GM12865 (cell line): ENCODE measurements at regions not wholly inside any gene's neighbourhood (a gene's known extent, or its start where the extent isn't known, plus 50 kb on each side); places are given as distances from the start of the nearest gene placed in this dataset.

Experiments used
- DNase-seq: peaks from one replicate; pipeline ENCODE4 v3.0.0; 2010; ENCODE audit warnings: low read depth
- H3K4me3 ChIP-seq: 2 replicates; pipeline ENCODE4 v1.5.1; 2011; ENCODE audit warnings: mild to moderate bottlenecking, low read depth, low read length, control low read depth
- CTCF ChIP-seq: IDR thresholded peaks from 2 replicates; pipeline ENCODE4 v1.5.1; 2011; ENCODE audit warnings: low read length, control low read depth, low read depth, inconsistent platforms; ENCODE audit not compliant: insufficient read depth; ENCODE audit errors: missing control alignments

DNA sequence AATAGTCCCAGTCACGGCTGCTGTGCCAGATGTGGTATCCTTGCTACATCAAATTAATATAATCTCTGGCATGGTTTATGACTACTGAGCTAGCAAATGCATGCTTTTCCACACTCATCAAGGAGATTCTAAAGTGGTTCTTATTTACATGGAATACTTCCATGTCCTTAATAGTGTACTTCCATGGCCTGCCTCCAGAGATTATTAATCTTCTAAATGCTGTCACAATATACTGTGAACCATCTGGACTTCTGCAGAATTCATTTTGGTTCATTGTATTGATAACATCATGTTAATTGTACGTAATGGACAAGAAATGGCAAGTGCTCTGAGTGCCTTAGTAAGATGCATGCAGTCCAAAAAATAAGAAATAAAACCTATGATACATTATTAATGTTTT, 230.8 kb downstream of the NUAK1 start:
- TF ChIP-seq CTCF, result no peak
- no peak for DNase-seq
- no peak overlapping the region for H3K4me3 ChIP-seq

GRCh38 chr12:105910030-105910429, 228.7 kb downstream of the NUAK1 start:
- TF ChIP-seq CTCF, result no peak
- DNase-seq, result no peak
- H3K4me3 ChIP-seq, result no peak overlapping the region

DNA sequence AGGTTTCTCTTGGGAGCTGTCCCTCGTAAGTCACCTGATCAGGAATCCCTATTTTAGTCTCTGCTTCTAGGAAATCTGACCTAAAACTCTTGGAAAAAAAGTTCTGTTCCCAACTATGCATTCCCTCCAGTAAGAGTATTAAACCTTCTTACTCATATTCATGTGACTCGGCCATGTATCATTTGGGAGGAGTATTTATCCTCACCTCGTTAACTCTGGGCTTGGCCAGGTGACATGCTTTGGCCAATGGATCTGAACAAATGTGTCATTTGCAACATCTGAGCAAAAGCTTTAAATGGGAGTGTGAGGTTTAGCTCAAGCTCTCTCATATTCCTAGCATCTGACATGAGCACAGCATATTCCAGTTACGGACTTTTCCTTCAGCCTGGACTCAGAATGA, 226.8 kb downstream of the NUAK1 start:
- no peak overlapping the region for H3K4me3 ChIP-seq
- no peak for TF ChIP-seq CTCF
- DNase-seq, result no peak

GRCh38 chr12:105912882-105913678, 225.7 kb downstream of the NUAK1 start:
- no peak for TF ChIP-seq CTCF
- H3K4me3 ChIP-seq, result no peak overlapping the region
- no peak for DNase-seq

- DNase-seq, result no peak
- no peak for TF ChIP-seq CTCF
- no peak overlapping the region for H3K4me3 ChIP-seq
Measured at GRCh38 chr12:105915997-105916759, 222.6 kb downstream of the NUAK1 start.

- no peak for TF ChIP-seq CTCF
- no peak overlapping the region for H3K4me3 ChIP-seq
- no peak for DNase-seq
Measured at GRCh38 chr12:105916760-105917039, 222.1 kb downstream of the NUAK1 start.
